ENCODE measurements at regions not wholly inside any gene's neighbourhood (a gene's known extent, or its start where the extent isn't known, plus 50 kb on each side); places are given as distances from the start of the nearest gene placed in this dataset.

DNA sequence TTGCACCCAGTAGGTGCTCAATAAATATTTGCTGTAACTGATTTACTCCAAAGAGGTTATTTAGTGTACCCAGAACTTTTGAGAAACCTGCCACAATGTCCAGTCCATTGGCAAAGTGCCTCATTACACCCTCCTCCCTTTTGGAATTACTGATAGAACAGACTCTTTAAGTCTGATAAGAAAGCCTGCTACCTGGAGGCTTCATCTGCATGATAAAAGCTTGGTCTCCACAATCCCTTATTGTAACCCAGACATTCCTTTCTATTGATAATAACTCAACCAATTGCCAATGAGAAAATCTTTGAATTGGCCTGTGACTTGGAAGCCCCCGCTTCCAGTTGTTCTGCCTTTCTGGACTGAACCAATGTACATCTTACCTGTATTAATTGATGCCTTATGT lies 127.0 kb upstream of the FOXN2 start (continued):
- TF ChIP-seq ZNF462 (CRISPR knock-in tag; IDR thresholded peaks at IDR 0.05) (no peak), ETS1 (IDR thresholded peaks at IDR 0.05) (no peak)

DNA sequence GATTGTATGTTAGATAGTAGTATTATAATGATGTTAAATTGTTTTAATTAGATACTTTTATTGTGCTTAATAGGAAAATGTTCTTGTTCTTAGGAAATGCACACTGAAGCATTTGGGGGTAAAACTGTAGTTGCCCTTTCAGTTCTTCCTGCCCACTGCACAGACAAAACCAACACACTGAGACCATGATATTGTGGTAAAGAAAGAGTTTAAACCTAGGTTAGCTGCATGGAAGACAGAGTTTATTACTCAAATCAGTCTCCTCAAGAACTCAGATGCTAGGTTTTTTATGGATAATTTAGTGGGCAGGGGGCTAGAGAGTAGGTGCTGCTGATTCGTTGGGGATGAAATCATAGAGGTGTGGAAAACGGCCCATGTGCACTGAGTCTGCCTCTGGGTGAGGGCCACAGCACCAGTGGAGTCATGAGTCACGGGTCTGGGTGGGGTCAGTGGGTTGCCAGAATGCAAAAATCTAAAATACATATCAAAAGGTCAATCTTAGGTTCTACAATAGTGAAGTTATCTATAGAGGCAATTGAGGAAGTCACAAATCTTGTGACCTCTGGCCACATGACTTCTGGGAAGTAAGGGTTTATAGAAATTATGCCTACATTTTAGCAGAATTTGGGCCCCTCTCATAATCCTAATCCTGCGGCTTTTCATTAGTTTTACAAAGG lies 124.8 kb upstream of the FOXN2 start:
- H3K4me2 ChIP-seq: no peak overlapping the region
- no peaks in the 10 kb centered on the region for H3K9me2 ChIP-seq (ENCODE audit: insufficient read depth)
- ATAC-seq (no peak), DNase-seq (ENCODE audit: low spot score) (no peak)
- Mint-ChIP-seq H3K4me1 (peaks cover 22% of the 10 kb centered on the region), H3K9me3 (no peaks in the 10 kb centered on the region), H3K36me3 (ENCODE audit: low read depth) (no peaks in the 10 kb centered on the region), H3K27me3 (ENCODE audit: insufficient read depth, low read depth, poor library complexity) (peaks cover 3% of the 10 kb centered on the region), H3K27ac (no peak overlapping the region), H3K4me3 (no peak overlapping the region)
- no peaks in the 10 kb centered on the region for H4K20me1 ChIP-seq (replicated peaks; ENCODE audit: insufficient read depth)
- H3F3A ChIP-seq (replicated peaks; ENCODE audit: low read depth): no peaks in the 10 kb centered on the region
- no peak overlapping the region for H3K4me3 ChIP-seq
- no peak overlapping the region for H2AFZ ChIP-seq
- no peaks in the 10 kb centered on the region for H3K36me3 ChIP-seq (ENCODE audit: insufficient read depth)
- no peak overlapping the region for H3K27ac ChIP-seq (ENCODE audit: low read depth)
- H3K4me1 ChIP-seq (ENCODE audit: insufficient read depth): peaks cover 22% of the 10 kb centered on the region
- H3K27me3 ChIP-seq (ENCODE audit: insufficient read depth): no peaks in the 10 kb centered on the region
- H3K79me2 ChIP-seq (replicated peaks; ENCODE audit: insufficient read depth): no peaks in the 10 kb centered on the region
- TF ChIP-seq, protein P1, sequence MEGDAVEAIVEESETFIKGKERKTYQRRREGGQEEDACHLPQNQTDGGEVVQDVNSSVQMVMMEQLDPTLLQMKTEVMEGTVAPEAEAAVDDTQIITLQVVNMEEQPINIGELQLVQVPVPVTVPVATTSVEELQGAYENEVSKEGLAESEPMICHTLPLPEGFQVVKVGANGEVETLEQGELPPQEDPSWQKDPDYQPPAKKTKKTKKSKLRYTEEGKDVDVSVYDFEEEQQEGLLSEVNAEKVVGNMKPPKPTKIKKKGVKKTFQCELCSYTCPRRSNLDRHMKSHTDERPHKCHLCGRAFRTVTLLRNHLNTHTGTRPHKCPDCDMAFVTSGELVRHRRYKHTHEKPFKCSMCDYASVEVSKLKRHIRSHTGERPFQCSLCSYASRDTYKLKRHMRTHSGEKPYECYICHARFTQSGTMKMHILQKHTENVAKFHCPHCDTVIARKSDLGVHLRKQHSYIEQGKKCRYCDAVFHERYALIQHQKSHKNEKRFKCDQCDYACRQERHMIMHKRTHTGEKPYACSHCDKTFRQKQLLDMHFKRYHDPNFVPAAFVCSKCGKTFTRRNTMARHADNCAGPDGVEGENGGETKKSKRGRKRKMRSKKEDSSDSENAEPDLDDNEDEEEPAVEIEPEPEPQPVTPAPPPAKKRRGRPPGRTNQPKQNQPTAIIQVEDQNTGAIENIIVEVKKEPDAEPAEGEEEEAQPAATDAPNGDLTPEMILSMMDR (conservative IDR thresholded peaks at IDR 0.05; ENCODE audit: low read depth in 2 of 2): no peak
- TF ChIP-seq ZNF462 (CRISPR knock-in tag; IDR thresholded peaks at IDR 0.05) (no peak), EZH2 (IDR thresholded peaks at IDR 0.05; ENCODE audit: low read depth, unreplicated experiment) (no peak)

All from GM23338 (cell line).